T1000 (cell line): ENCODE measurements at regions not wholly inside any gene's neighbourhood (a gene's known extent, or its start where the extent isn't known, plus 50 kb on each side); places are given as distances from the start of the nearest gene placed in this dataset.

Source experiments
- DNase-seq: peaks from one replicate; lab custom pipeline; 2025; ENCODE audit warnings: mixed read lengths; lab: John Stamatoyannopoulos, UW

DNA sequence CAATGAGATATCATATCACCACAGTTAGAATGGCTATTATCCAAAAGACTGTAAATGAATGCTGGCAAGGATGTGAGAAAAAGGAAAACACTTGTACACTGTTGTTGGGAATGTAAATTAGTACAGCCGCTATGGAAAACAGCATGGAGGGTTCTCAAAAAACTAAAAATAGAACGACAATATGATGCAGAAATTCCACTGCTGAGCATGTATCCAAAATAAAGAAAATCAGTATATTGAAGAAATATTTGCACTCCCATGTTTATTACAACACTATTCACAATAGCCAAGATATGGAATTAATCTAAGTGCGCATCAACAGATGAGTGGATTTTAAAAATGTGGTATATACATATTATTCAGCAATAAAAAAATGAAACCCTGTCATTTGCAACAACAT, 898.9 kb upstream of the MAN1A1 start:
- DNase-seq = no peak

DNA sequence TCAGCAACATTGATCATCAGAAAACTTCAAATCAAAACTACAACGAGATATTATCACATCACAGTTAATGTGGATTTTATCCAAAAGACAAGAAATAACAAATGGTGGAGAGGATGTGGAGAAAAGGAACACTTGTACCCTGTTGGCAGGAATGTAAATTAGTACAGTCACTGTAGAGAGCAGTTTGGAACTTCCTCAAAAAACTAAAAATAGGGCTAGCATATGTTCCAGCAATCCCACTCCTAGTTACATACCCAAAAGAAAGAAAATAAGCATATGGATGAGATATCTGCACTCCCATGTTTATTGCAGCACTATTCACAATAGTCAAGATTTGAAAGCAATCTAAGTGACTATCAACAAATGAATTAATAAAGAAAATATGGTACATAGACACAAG, 887.7 kb upstream of the MAN1A1 start:
- DNase-seq = no peak

DNA sequence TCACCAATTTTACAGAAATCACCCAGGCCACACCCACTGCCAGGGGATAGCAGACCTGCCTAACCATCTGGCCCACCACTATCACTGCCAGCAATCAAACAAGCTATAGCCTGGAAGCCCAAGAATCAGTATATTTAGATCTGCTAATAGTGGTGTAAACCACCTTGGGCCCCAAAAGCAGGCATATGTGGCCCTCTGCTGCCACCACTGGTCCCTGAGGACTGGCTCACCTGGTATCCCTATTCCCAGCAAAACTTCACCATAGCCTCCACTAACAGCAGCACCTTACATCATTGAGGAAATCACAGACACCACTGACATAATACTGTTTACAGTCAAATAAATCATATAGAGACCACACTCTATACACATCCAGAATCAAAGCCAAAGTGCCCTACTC, 880.4 kb upstream of the MAN1A1 start:
- no peak for DNase-seq

DNA sequence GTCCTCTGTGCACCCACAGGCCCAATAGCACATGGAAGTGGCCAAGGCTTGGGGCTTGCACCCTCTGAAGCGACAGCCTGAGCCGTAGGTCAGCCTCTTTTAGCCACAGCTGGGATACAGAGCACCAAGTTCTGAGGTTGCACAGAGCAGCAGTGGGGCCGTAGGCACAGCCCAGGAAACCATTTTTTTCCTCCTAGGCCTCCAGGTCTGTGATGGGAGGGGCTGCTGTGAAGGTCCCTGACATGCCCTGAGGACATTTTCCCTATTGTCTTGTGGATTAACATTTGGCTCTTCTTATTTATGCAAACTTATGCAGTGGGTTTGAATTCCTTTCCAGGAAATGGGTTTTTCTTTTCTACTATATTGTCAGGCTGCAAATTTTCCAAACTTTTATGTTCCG, 878.7 kb upstream of the MAN1A1 start:
- no peak for DNase-seq

DNA sequence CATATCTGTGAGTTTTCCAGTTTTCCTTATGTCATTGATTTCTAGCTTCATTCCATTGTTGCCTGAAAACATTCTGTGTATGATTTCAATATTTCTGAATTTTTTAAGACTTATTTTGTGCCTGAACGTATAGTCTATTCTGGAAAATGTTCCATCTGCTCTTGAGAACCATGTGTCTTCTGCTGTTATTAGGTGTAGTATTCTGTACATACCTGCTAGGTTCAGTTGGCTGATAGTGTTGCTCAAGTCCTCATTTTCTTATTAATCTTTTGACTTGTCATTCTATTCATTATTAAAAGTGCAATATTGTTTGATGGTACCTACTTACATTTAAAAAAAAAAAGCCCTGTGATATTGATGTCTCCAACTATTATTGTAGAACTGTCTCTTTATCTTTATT, 869.8 kb upstream of the MAN1A1 start:
- no peak for DNase-seq

DNA sequence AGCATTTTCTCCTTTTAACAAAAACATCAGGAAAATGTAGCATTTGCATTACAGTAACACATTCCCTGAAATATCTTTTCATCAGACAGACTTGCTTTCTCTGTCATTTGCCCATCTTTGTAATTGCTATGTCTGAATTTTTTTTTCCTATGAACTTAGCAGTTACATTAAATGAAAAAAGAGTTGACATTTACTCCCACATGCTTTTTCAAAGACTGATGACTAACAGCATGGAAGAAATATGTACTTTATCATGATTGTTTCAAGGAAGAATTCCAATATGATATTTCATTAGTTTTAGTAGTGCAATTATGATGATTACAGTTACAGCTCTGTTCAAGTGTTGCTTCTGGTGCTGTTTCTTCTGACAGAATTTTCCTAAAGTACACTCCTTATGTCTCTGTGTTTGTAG, 864.5 kb upstream of the MAN1A1 start:
- DNase-seq = no peak

DNA sequence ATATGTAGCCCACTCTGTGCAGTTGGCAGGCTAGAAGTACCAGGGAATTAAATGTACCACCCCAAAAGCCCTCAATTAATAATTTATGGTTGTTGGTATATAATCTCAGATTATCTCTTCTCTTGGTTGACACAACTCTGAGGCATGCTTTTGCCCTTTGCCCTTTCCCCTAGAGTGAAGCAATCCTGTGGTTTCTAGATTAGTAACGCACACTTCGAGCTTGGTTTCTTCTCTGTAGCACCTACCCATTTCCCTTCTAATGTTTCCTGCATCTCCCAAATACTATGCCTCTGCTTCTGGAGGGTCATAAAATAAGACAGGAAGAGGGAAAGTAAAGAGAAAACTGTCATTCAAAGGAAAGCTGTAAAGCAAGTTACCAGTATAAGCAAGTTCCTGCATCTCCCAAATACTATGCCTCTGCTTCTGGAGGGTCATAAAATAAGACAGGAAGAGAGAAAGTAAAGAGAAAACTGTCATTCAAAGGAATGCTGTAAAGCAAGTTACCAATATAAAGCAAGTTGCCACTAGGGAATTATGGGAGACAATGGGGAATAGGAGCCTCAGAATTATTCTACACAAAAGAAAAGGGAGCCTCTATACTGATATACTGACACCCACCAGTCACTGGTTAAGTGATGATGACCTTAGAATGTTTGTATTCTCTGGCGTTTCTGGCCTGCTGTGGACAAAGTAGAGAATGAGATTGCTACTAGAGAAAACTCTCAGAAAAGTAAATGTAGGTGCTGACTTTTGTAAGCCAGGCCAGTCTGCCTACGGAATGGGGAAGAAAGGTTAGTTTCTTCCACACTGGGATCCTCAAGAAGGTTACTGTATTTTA, 862.6 kb upstream of the MAN1A1 start:
- no peak for DNase-seq

DNA sequence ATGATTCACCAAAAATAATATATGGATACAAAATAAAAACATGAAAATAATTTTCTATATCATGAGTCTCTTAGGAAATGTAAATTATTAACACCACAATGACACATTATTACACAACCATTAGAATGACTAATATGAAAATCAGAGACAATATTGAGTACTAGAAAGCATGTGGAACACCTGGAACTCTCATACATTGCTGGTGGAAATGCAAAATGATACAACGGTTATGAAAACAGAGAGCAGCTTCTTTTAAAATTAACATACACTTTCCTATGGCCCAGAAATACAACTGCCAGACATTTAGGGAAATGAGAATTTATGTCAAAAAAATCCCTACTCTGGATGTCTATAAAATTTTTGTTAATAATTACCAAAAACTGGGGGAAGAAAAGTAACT, 853.3 kb upstream of the MAN1A1 start:
- DNase-seq = no peak

DNA sequence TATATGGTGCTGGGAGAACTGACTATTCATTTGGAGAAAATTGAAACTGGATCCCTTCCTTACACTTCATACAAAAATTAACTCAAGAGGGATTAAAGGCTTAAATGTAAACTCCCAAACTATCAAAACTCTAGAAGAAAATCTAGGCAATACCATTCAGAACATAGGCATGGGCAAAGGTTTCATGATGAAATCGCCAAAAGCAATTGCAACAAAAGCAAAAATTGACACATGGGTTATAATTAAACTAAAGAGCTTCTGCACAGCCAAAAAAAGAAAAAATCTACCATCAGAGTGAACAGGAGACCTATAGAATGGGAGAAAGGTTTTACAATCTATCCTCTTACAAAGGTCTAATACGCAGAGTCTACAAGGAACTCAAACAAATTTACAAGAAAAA, 851.3 kb upstream of the MAN1A1 start:
- no peak for DNase-seq

DNA sequence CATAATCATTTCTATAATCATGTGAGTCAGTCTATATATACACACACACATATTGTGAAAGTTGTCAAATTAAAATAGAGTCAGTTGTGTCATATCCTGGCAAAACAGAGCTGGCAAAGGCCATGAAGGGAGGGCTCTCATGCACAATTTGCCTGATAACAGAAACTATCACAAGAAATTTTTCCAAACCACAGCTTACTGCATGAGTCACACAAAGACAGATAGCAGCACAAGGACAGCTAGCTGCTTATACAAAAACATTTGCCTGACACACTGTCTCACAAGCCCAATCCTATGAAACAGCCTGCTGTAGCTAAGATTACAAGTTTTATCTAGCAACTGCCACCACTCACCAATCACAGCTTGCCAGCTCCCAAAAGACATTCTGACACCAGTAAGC, 848.5 kb upstream of the MAN1A1 start:
- DNase-seq = no peak

DNA sequence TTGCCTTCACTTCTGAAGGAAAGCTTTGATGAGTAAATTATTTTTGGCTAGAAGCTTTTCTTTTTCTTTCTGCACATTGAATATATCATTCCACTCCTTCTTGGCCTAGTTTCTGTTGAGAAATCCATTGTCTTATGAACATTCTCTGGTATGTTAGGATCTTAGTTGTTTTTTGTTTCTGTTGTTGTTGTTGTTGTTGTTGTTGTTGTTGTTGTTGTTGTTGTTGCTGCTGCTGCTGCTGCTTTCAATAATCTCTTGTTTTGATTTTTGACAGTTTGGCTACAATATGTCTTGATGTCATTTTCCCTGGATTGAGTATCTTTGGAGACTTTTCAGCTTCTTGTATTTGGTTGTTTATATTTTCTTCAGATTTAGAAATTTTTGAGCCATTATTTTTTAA, 836.5 kb upstream of the MAN1A1 start:
- DNase-seq = no peak

DNA sequence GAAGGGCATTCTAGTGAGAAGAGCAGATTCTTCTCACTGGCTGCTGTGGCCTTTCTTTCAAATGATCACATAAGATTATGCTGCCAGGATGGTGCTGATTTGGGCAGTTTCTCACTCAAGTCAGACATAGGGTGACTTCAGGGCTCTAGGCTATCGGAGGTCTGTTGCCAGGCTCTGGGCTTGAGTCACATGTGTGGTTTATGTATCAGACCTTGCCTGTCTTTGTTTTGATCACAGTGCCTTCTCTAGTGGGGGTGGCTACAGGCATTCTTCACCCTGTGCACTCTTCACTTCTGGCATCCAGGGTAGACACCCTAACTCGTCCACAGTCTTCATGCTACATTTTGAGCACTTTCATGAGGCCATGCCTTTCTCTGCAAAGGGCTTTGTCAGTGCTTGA, 823.7 kb upstream of the MAN1A1 start:
- DNase-seq = no peak

DNA sequence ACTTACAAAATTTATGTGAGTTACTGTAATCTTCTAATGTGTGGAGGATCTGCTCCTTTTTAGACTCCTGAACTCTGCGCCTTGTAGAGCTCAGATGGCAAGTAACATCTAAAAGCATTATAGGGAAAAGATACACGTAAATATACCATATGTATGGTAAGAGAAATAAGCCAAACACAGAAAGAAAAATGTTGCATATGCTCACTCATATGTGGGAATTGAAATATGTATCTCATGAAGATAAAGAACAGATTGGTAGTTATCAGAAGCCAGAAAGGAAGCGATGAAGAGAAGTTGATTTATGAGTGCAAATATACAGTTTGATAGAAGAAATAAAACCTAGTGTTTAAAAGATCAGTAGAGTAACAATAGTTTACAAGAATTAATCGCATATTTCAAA, 815.0 kb upstream of the MAN1A1 start:
- no peak for DNase-seq

DNA sequence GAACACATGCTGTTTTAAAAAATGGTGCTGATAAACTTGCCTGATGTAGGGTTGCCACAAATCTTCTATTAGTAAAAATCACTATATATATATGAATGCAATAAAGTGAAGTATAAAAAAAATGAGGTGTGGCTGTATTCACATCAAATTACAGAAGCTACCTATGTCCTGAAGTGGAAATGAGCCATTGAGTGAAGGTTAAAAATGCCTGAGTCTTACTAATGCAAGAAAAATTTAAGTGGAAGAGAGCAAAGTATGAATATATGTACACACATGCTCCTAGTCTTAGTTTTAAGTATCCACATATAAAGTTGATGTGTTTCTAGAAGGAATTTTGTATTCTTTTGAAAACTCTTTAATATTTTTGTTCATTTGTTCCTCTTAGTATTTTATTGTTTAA, 808.3 kb upstream of the MAN1A1 start:
- DNase-seq = no peak

DNA sequence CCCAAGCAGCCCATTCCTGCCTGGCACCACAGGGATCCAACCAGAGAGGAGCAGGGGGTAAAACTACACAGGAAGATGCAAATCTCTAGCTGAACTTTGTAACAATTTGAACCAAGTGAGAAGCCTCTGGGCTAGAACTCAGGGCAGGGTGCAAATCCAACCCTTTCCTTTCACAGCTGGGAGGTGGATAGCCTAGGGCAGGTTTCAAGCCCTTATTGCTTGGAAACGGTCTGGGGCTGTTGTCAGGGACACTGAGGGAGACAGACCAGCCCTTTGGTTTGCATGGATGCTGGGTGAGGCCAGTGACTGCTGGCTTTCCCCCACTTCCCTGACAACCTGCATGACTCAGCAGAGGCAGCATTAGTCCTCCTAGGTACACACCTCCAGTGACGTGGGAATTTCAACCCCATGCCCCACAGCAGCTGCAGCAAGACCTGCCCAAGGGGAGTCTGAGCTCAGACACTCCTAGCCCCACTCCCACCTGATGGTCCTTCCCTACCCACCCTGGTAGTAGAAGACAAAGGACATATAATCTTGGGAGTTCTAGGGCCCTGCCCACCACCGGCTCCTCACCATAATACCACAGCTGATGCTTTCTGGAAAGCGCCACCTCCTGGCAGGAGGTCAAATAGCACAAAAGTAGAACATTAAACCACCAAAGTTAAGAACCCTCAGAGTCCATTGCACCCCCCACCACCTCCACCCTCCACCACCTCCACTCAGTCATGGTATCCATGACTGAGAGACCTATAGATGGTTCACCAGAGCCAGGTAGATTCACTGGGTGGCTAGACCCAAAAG, 797.7 kb upstream of the MAN1A1 start:
- DNase-seq = no peak

DNA sequence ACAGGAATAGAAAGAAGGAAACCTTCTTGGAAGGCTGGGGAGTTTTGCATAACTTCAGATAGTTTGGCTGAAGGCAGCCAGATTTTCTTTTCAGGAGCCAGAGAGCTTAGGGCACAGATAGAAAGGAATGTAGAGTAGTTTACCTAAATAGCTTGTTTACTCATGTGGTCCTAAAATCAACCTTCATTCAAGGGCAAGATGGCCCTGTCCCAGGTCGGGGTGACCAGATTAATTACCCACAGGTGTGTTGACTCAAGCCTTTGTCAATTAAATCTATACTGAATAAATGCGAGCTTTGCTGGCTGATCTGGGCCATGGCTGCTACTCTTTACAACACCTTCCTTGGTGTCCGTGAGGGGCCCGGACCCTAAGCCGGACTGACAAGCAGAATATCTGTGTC, 792.0 kb upstream of the MAN1A1 start:
- no peak for DNase-seq

DNA sequence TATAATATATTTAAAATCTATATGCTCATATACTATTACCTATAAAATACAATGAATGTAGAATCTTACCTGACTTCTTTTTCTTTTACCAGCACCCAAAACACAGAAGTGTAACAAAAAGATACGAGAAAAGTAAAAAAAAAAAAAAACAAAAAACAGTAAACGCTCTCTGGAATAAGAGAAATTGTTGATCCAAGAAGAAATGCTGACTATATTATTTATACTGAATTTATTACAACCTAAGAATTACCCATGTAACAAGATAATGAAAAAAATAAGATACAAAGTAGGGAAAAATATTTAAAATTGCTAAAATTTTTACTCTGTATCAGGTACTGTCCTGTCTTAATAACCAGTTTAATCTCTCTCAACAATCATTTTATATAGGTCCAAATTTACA, 787.9 kb upstream of the MAN1A1 start:
- no peak for DNase-seq

DNA sequence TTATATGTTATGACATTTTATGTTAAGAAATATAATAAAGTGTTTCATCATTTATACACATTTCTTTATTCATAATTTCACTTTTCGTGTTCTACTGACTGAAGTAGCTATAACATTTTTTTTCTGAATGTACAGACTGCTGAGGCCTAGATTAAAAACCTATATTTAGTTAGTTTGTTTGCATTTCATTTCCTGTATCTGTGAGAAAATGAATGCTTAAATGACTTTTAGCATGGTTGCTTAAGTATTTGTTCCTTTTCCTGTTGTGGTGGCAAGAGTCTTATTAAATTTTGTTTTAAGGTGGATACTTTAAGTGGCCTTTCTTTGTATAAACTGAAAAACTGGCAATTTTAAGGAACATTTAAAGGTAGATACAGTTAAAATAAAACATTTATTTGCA, 779.7 kb upstream of the MAN1A1 start:
- no peak for DNase-seq

DNA sequence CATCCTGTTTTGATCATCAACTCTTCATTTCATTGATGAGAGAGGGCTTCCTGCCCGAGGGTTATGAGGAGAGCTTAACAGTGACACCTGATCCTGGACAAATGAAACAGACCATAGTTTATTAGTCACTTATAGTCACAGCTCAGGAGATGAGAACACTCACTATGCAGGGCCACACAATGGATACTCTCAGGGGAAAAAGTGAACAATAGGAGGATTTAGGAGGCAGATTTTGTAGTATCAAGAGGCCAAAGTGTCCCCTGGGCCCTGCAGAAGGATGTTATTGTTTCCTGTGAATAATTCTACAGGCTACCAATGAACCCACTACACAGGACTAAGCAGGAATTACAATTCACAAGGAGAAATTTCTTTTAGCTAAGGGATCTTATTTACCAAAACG, 772.8 kb upstream of the MAN1A1 start:
- DNase-seq = no peak

DNA sequence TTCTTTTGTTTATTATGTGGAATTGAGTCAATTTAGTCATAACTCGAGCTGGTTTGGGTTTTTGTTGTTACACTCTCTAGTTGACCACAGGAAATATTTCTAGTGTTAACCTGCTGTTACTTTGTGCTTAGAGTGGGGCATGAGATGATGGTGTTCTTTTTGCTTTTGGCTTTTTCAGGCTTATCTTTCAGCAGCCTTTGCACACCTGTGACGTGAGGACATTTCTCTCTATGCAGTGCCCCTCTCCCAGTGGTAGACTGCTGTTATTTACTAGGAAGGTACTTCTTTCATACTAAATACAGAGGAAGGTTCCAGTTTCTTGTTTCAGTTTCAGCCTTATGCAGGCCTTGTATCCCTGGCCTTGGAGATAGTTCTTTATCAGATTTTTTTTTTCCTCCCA, 766.8 kb upstream of the MAN1A1 start:
- DNase-seq = no peak

DNA sequence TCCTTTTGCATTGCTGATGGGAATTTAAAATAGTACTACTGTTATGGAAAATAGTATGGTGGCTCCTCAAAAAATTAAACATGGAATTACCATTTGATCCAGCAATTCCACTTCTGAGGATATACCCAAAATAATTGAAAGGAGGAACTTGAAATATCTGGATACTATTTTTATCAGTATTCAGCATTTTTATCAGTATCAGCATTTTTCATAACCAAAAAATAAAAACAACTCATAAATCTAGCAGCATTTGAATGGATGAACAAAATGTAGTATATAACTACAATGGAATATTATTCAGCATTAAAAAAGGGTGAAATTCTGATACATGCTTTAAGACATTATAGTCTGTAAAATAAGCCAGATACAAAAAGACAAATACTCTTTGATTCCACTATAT, 763.4 kb upstream of the MAN1A1 start:
- DNase-seq = no peak

DNA sequence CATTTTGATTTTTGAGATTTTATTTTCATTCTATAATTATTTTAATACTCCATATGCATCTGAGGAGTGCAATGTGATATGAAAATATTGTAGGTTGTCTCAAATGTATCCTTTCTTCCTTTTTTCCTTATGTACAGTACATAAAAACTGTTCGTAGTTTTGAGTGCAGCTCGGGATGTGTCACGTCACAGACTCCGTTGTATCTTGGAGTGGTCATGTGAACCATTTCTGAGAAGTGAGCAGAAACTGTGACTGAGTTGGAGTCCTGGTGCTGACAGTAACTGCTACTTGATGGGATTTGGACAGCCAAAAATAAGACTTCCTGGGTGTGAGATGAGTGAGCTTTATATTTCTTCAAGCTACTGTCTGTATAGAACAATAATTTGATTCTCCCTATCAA, 761.4 kb upstream of the MAN1A1 start:
- DNase-seq = no peak

DNA sequence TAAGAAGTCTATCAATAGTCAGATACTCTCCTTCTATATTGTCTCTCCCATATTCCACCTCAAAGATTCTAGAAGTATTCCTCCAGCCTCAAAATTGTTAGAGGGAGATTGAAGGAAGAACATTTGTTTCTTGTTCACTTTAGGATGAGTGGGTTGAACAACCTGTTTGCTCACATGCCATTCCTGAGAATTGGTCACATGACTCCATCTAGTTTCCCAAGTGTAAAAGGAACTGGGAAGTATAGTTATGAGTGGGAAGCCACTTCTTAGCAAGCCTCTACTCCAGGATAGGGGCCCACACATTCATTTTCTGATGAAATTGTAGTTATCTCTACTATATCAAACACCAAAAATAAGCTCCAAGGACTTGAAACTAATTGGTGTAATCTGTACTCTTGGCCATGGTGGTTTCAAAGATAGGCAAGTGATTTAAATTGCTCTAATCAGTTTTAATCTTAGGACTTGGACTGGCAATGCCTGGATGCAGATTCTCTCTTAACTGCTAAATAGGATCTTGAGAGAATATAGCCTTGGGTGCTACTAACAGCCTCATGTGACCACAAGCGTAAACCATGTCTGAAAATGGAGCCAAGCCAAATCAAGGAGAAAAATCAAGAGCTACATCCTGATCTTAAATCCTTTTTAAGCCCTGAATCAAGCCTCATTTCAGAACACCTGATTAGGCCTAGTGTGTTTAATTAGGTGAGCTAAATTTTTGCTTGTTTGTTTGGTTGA, 758.7 kb upstream of the MAN1A1 start:
- DNase-seq = no peak
